Parathyroid adenoma (tissue), 2 donors: ENCODE measurements at regions not wholly inside any gene's neighbourhood (a gene's known extent, or its start where the extent isn't known, plus 50 kb on each side); places are given as distances from the start of the nearest gene placed in this dataset.

ENCODE experiments used
- H2AFZ ChIP-seq: fragments of 300-600 bp; sonication (generic); one replicate; pipeline ENCODE4 v1.7.0; 2017; ENCODE audit warnings: antibody characterized with exemption, mild to moderate bottlenecking
- H3K27ac ChIP-seq: fragments of 300-600 bp; sonication (generic); one replicate; pipeline ENCODE4 v1.7.0; 2017
- H3K27me3 ChIP-seq: fragments of 300-600 bp; sonication (generic); one replicate; pipeline ENCODE4 v1.7.0; 2017; ENCODE audit warnings: low read length; ENCODE audit not compliant: control insufficient read depth, insufficient read depth
- H3K36me3 ChIP-seq: fragments of 300-600 bp; sonication (generic); one replicate; pipeline ENCODE4 v1.7.0; 2017; ENCODE audit warnings: low read length; ENCODE audit not compliant: control insufficient read depth, insufficient read depth
- H3K4me1 ChIP-seq: fragments of 300-600 bp; sonication (generic); one replicate; pipeline ENCODE4 v1.7.0; 2017; ENCODE audit warnings: control low read depth
- H3K4me2 ChIP-seq: fragments of 300-600 bp; sonication (generic); one replicate; pipeline ENCODE4 v1.7.0; 2017; ENCODE audit warnings: low read length
- H3K4me3 ChIP-seq: fragments of 300-600 bp; sonication (generic); one replicate; pipeline ENCODE4 v1.7.0; 2017; ENCODE audit warnings: low read depth, low read length
- H3K79me2 ChIP-seq: fragments of 300-600 bp; sonication (generic); one replicate; pipeline ENCODE4 v1.7.0; 2017; ENCODE audit warnings: control low read depth
- H3K9ac ChIP-seq: fragments of 300-600 bp; sonication (generic); one replicate; pipeline ENCODE4 v1.7.0; 2017; ENCODE audit warnings: mild to moderate bottlenecking
- H3K9me3 ChIP-seq: fragments of 300-600 bp; sonication (generic); one replicate; pipeline ENCODE4 v1.7.0; 2017; ENCODE audit warnings: low read length; ENCODE audit not compliant: control insufficient read depth
- CTCF ChIP-seq: fragments of 300-600 bp; sonication (generic); IDR thresholded peaks from one replicate; pipeline ENCODE4 v1.7.0; 2017; ENCODE audit warnings: antibody characterized with exemption, mild to moderate bottlenecking
- donor health status: primary hyperparathyroidism.

GRCh38 chr2:199216253-199216652, 241.5 kb downstream of the SATB2 start:
- no peak overlapping the region for H3K27ac ChIP-seq
- no peak overlapping the region for H3K4me2 ChIP-seq
- H3K9ac ChIP-seq: no peak overlapping the region
- H3K79me2 ChIP-seq: no peaks in the 10 kb centered on the region
- no peak overlapping the region for H3K4me3 ChIP-seq
- H3K36me3 ChIP-seq: no peaks in the 10 kb centered on the region
- H3K4me1 ChIP-seq: no peaks in the 10 kb centered on the region
- peaks cover 6% of the 10 kb centered on the region for H3K9me3 ChIP-seq
- H2AFZ ChIP-seq: no peak overlapping the region
- no peaks in the 10 kb centered on the region for H3K27me3 ChIP-seq
- TF ChIP-seq CTCF: no peak

GRCh38 chr2:199207011-199207410, 250.7 kb downstream of the SATB2 start:
- Histone ChIP-seq H2AFZ (no peak overlapping the region), H3K4me2 (no peak overlapping the region), H3K4me3 (no peak overlapping the region), H3K4me1 (no peaks in the 10 kb centered on the region), H3K36me3 (no peaks in the 10 kb centered on the region), H3K79me2 (no peaks in the 10 kb centered on the region), H3K9ac (no peak overlapping the region), H3K9me3 (peaks cover 4% of the 10 kb centered on the region), H3K27me3 (no peaks in the 10 kb centered on the region), H3K27ac (no peak overlapping the region)
- TF ChIP-seq CTCF: no peak

GRCh38 chr2:199206536-199206935, 251.2 kb downstream of the SATB2 start:
- H3K4me3 ChIP-seq: no peak overlapping the region
- H3K36me3 ChIP-seq: no peaks in the 10 kb centered on the region
- H3K27ac ChIP-seq: no peak overlapping the region
- H3K9ac ChIP-seq: no peak overlapping the region
- H3K9me3 ChIP-seq: no peaks in the 10 kb centered on the region
- no peak overlapping the region for H3K4me2 ChIP-seq
- H3K4me1 ChIP-seq: no peaks in the 10 kb centered on the region
- H3K27me3 ChIP-seq: no peaks in the 10 kb centered on the region
- H2AFZ ChIP-seq: no peak overlapping the region
- no peak for TF ChIP-seq CTCF
- H3K79me2 ChIP-seq: no peaks in the 10 kb centered on the region

- Histone ChIP-seq H2AFZ (no peak overlapping the region), H3K4me1 (no peaks in the 10 kb centered on the region), H3K36me3 (no peaks in the 10 kb centered on the region), H3K9me3 (no peaks in the 10 kb centered on the region), H3K27me3 (no peaks in the 10 kb centered on the region), H3K4me3 (no peak overlapping the region), H3K9ac (no peak overlapping the region), H3K4me2 (no peak overlapping the region), H3K79me2 (no peaks in the 10 kb centered on the region), H3K27ac (no peak overlapping the region)
- no peak for TF ChIP-seq CTCF
Observed at GRCh38 chr2:199202964-199203363, 254.8 kb downstream of the SATB2 start.

GRCh38 chr2:199201539-199201938, 256.2 kb downstream of the SATB2 start:
- no peaks in the 10 kb centered on the region for H3K79me2 ChIP-seq
- H3K4me1 ChIP-seq: no peaks in the 10 kb centered on the region
- no peak for TF ChIP-seq CTCF
- no peak overlapping the region for H2AFZ ChIP-seq
- H3K27me3 ChIP-seq: no peaks in the 10 kb centered on the region
- H3K36me3 ChIP-seq: no peaks in the 10 kb centered on the region
- no peak overlapping the region for H3K27ac ChIP-seq
- H3K9me3 ChIP-seq: no peaks in the 10 kb centered on the region
- H3K9ac ChIP-seq: no peak overlapping the region
- H3K4me3 ChIP-seq: no peak overlapping the region
- H3K4me2 ChIP-seq: no peak overlapping the region
